ENCODE measurements at regions not wholly inside any gene's neighbourhood (a gene's known extent, or its start where the extent isn't known, plus 50 kb on each side); places are given as distances from the start of the nearest gene placed in this dataset.

DNA sequence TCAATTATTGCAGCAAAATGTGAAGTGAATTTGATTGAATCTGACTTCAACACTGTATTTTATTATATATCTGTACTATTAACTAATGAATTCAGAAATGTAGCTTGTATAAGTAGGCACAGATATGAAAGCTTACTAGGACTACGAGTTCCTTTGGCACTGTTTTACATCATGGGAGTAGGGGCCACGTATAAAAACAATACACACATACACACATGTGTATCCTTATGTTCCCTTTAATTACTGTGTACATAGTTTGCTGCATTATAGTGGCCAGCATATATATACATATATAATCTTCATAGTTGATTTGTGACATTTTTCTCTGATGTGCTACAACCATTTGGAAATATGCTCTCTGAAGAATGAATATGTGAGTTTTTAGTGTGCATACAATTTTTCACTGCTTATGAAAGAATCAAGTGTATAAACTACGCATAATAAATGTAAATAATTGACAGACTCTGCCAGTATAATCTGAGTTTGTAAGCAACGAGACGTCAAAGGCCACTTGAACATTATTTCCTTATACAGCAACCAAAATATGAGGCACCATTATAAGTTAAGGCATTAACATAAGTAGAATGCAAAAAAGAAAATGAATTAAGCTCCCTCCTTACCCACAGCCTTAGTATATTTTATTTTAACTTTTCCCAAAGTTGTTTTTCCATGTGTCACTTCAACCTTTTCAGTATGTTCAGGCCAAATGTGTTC is 98.1 kb upstream of the GALNT5 start:
- H3K4me2 ChIP-seq (ENCODE audit: low read length), result no peak overlapping the region
- no peak overlapping the region for H3K4me3 ChIP-seq (ENCODE audit: low read length)
- H2AFZ ChIP-seq (ENCODE audit: low read depth, low read length), result no peak overlapping the region
- H3K9me3 ChIP-seq (ENCODE audit: insufficient read depth, low read length), result no peaks in the 10 kb centered on the region
- H3K36me3 ChIP-seq (replicated peaks; ENCODE audit: low read depth, low read length), result no peaks in the 10 kb centered on the region
- no peaks in the 10 kb centered on the region for H3K27me3 ChIP-seq (ENCODE audit: low read depth, low read length)
- no peak overlapping the region for H3K27ac ChIP-seq (ENCODE audit: low read length)
- H4K20me1 ChIP-seq (ENCODE audit: insufficient read depth, low read length), result no peaks in the 10 kb centered on the region
- H3K9ac ChIP-seq (ENCODE audit: low read length), result no peak overlapping the region
- TF ChIP-seq EZH2phosphoT487 (IDR thresholded peaks at IDR 0.05; ENCODE audit: low read depth), result no peak
- TF ChIP-seq, protein P1, sequence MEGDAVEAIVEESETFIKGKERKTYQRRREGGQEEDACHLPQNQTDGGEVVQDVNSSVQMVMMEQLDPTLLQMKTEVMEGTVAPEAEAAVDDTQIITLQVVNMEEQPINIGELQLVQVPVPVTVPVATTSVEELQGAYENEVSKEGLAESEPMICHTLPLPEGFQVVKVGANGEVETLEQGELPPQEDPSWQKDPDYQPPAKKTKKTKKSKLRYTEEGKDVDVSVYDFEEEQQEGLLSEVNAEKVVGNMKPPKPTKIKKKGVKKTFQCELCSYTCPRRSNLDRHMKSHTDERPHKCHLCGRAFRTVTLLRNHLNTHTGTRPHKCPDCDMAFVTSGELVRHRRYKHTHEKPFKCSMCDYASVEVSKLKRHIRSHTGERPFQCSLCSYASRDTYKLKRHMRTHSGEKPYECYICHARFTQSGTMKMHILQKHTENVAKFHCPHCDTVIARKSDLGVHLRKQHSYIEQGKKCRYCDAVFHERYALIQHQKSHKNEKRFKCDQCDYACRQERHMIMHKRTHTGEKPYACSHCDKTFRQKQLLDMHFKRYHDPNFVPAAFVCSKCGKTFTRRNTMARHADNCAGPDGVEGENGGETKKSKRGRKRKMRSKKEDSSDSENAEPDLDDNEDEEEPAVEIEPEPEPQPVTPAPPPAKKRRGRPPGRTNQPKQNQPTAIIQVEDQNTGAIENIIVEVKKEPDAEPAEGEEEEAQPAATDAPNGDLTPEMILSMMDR (IDR thresholded peaks at IDR 0.05; ENCODE audit: low read depth, low read length), result no peak
- H3K79me2 ChIP-seq (ENCODE audit: low read length), result no peaks in the 10 kb centered on the region
- no peaks in the 10 kb centered on the region for H3K4me1 ChIP-seq (ENCODE audit: low read length)

DNA sequence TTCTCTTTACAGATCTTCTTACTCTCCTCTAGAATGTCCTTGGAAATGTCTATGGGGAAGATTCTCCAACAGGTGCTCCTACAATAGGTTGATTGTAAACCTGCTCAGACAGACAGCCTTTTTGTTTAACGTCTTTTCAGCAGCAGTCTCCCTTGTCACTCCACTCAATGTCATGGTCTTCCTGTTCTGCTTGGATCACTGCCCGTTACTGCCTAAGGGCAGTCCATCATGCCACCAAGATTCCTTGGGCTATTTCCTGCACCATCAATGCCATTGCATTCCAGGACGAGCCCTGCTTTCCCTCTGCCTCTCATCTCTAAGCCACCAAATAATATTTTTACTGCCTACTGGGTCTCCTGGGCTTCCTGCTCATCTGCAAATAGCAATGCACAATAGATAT is 97.4 kb upstream of the GALNT5 start:
- no peaks in the 10 kb centered on the region; the same call in 1 of the 2 replicates for H3K9me3 ChIP-seq (ENCODE audit: insufficient read depth, low read length)
- H3K4me3 ChIP-seq (ENCODE audit: low read length), result no peak overlapping the region
- H3K36me3 ChIP-seq (replicated peaks; ENCODE audit: low read depth, low read length), result no peaks in the 10 kb centered on the region
- H3K9ac ChIP-seq (ENCODE audit: low read length), result no peak overlapping the region
- H3K27me3 ChIP-seq (ENCODE audit: low read depth, low read length), result no peaks in the 10 kb centered on the region
- H2AFZ ChIP-seq (ENCODE audit: low read depth, low read length), result no peak overlapping the region
- no peak overlapping the region for H3K4me2 ChIP-seq (ENCODE audit: low read length)
- H3K27ac ChIP-seq (ENCODE audit: low read length), result no peak overlapping the region
- H3K4me1 ChIP-seq (ENCODE audit: low read length), result no peaks in the 10 kb centered on the region
- no peaks in the 10 kb centered on the region for H3K79me2 ChIP-seq (ENCODE audit: low read length)
- no peak for TF ChIP-seq EZH2phosphoT487 (IDR thresholded peaks at IDR 0.05; ENCODE audit: low read depth)
- TF ChIP-seq, protein P1 (IDR thresholded peaks at IDR 0.05; ENCODE audit: low read depth, low read length), result no peak
- H4K20me1 ChIP-seq (ENCODE audit: insufficient read depth, low read length), result no peaks in the 10 kb centered on the region

DNA sequence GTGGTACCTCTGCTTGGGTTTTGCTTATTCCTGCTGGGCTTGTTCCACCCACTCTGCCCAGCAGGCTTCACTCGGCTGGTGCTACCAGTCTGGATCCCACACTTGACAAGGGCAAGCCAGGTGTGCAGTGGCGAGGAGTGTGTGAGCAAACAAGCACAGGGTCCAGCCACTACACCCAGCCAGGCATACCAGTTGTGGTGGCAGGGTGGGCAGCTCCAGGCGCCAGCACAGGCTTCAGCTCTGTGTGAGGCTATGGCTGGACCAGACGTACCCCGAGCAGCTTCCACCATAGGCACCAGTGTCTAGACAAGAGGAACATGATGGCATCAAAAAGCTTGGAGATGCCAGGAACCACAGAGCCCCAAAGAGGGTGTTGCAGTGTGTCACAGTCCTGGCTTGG is 93.1 kb upstream of the GALNT5 start:
- TF ChIP-seq, protein P1 (IDR thresholded peaks at IDR 0.05; ENCODE audit: low read depth, low read length), result no peak
- TF ChIP-seq EZH2phosphoT487 (IDR thresholded peaks at IDR 0.05; ENCODE audit: low read depth), result no peak
- no peak overlapping the region for H3K9ac ChIP-seq (ENCODE audit: low read length)
- no peaks in the 10 kb centered on the region for H3K36me3 ChIP-seq (replicated peaks; ENCODE audit: low read depth, low read length)
- H3K27ac ChIP-seq (ENCODE audit: low read length), result no peak overlapping the region
- H3K4me3 ChIP-seq (ENCODE audit: low read length), result no peak overlapping the region
- H4K20me1 ChIP-seq (ENCODE audit: insufficient read depth, low read length), result no peaks in the 10 kb centered on the region
- H3K27me3 ChIP-seq (ENCODE audit: low read depth, low read length), result no peaks in the 10 kb centered on the region
- no peaks in the 10 kb centered on the region for H3K79me2 ChIP-seq (ENCODE audit: low read length)
- H3K9me3 ChIP-seq (ENCODE audit: insufficient read depth, low read length), result no peaks in the 10 kb centered on the region; the same call in 1 of the 2 replicates
- no peaks in the 10 kb centered on the region for H3K4me1 ChIP-seq (ENCODE audit: low read length)
- no peak overlapping the region for H3K4me2 ChIP-seq (ENCODE audit: low read length)
- no peak overlapping the region for H2AFZ ChIP-seq (ENCODE audit: low read depth, low read length)

DNA sequence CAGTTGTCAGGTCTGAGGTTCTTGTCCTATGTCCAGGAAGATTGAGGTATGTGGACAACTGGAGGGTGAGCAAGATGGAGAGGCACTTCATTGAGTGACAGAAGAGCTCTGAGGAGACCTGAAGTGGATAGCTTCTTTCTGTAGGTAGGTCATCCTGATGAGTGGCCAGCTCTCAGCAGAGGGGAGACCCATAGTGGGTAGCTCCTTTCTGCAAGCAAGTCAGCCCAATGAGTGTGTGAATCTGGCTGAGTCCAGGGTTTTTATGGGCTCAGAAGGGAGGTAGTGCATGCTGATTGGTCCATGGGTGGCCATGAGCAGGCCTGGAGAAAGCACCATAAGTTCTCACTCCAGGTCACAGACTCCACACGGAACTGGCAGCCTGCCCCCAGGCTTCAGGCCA is 92.6 kb upstream of the GALNT5 start:
- Histone ChIP-seq H4K20me1 (ENCODE audit: insufficient read depth, low read length) (no peaks in the 10 kb centered on the region), H2AFZ (ENCODE audit: low read depth, low read length) (no peak overlapping the region), H3K27me3 (ENCODE audit: low read depth, low read length) (no peaks in the 10 kb centered on the region), H3K36me3 (replicated peaks; ENCODE audit: low read depth, low read length) (no peaks in the 10 kb centered on the region), H3K27ac (ENCODE audit: low read length) (no peak overlapping the region), H3K4me2 (ENCODE audit: low read length) (no peak overlapping the region), H3K4me1 (ENCODE audit: low read length) (no peaks in the 10 kb centered on the region), H3K79me2 (ENCODE audit: low read length) (no peaks in the 10 kb centered on the region), H3K4me3 (ENCODE audit: low read length) (no peak overlapping the region), H3K9ac (ENCODE audit: low read length) (no peak overlapping the region), H3K9me3 (ENCODE audit: insufficient read depth, low read length) (no peaks in the 10 kb centered on the region; the same call in 1 of the 2 replicates)
- TF ChIP-seq EZH2phosphoT487 (IDR thresholded peaks at IDR 0.05; ENCODE audit: low read depth), result no peak
- TF ChIP-seq, protein P1 (IDR thresholded peaks at IDR 0.05; ENCODE audit: low read depth, low read length), result no peak
